Mononuclear cell (primary cell): ENCODE measurements at regions not wholly inside any gene's neighbourhood (a gene's known extent, or its start where the extent isn't known, plus 50 kb on each side); places are given as distances from the start of the nearest gene placed in this dataset.
"Not testable (repeated sequence)": the region's sequence is repeated elsewhere in the genome, so short reads cannot be mapped to it uniquely, and the experiment has no call there.

Experiments
- H3K27me3 ChIP-seq: 2 replicates; pipeline ENCODE4 v1.6.0; 2011; ENCODE audit warnings: low read length, control low read depth; ENCODE audit not compliant: insufficient read depth
- H3K4me1 ChIP-seq: 2 replicates; pipeline ENCODE4 v1.5.1; 2011; ENCODE audit warnings: mild to moderate bottlenecking, low read length, control low read depth; ENCODE audit not compliant: insufficient read depth
- H3K4me3 ChIP-seq: 2 replicates; pipeline ENCODE4 v1.5.1; 2011; ENCODE audit warnings: mild to moderate bottlenecking, low read length, moderate library complexity
- H3K9me3 ChIP-seq: 2 replicates; pipeline ENCODE4 v1.5.1; 2011; ENCODE audit warnings: low read depth, mild to moderate bottlenecking, control low read depth, low read length

DNA sequence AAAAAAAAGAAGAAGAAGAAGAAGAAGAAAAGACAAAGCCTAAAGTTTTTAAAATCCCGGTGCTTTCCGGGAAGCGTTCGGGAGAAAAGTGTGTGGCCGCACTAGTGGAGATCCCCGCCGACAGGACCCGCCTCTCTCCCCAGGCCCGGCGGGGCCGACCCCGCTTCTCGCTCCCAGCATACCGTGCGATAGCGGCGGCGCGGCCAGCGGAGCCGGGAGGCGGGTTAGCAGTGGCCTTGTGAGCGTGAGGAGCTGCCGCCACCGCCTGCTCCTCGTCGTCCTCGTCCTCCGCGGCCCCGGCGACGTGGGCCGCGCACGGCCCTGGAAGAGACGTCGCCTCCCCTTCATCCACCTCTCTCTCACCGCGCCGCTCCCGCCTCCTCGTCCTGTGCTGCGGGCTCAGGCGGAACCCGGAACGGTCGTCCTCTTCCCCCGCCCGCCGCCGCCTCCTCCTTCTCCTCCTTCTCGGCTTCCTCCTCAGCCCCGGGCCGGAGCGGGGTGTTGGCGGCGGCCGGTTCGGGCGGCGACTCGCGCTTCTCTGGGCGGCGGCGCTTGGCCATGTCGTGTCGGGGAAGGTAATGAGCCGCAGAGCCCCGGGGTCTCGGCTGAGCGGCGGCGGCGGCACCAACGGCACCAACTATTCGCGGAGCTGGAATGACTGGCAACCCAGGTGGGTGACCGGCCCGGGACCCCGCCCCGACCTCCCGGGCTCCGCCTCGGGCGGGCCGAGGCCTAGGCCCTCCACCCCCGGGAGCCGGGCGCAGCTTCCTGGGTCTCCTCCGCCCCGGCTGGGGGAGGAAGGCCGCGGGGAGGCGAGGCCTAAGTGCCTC lies 62.6 kb upstream of the CDR2 start:
- peak overlapping the region; percentile 73 for H3K4me3 ChIP-seq
- H3K27me3 ChIP-seq, H3K9me3 ChIP-seq, H3K4me1 ChIP-seq: not testable (repeated sequence)

DNA sequence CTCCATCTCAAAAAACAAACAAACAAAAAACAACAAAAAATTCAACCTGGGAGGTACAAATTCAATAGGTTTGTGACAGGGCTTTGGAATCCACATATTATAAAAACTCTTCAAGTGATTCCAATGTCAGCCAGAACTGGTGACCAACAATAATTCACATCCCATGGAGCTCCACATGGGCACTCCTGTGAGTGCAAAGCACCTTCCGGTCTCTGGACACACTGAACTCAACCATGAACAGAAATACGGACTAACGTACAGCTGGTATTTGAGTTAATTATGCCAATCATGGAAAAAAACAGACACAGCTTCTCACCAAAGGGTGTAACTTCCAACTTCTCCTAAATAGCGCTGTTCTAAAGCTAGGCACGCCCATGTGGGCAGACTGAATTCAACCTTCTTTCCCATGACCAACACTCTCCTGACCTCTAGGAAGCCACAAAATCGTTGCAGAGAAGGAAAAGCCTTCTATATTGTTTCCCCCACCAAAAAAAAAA lies 62.0 kb upstream of the CDR2 start:
- not testable (repeated sequence) for H3K4me1 ChIP-seq, H3K27me3 ChIP-seq, H3K9me3 ChIP-seq
- H3K4me3 ChIP-seq: peak overlapping the region; percentile 73

DNA sequence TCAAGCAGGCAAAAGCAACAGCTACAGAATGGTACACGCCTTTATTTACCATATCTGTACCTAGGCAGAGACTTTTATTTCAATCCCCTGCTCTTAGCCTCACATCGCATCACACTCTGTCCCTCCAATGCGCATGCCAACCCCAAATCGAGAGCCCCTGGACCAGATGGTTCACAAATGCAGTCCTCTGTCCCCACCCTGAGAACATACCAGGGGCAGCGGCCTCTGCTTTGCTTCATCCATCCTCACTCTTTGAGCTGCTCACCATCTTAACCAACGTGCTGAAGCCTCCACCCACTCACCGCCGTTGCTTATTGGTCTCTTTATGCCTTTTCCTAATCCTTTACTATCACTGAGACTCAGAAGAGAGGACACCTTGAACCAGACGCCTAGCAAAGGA lies 56.9 kb upstream of the CDR2 start:
- not testable (repeated sequence) for H3K4me1 ChIP-seq, H3K4me3 ChIP-seq, H3K9me3 ChIP-seq, H3K27me3 ChIP-seq

DNA sequence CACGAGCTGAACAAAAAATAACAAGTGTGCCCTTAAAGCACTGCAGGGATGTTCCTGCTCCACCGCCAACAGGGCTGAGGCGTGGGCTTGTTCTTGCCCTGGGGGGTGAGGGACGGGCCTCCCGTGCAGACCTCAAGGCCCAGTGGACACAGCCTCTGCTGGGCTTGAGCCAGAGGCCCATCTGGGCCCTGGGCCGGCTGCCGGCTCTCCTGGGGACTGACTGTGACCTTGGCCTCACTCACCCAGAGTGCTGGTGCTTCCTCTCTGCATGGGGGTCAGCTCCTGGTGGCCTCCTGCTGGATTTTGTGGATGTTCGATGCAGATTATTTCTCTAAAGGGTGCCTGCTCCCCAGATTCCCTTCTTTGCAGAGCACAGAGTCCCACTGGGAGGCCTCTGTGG lies 54.2 kb upstream of the CDR2 start:
- Histone ChIP-seq H3K9me3 (no peaks in the 10 kb centered on the region), H3K4me1 (no peaks in the 10 kb centered on the region), H3K27me3 (no peaks in the 10 kb centered on the region), H3K4me3 (no peak overlapping the region)

DNA sequence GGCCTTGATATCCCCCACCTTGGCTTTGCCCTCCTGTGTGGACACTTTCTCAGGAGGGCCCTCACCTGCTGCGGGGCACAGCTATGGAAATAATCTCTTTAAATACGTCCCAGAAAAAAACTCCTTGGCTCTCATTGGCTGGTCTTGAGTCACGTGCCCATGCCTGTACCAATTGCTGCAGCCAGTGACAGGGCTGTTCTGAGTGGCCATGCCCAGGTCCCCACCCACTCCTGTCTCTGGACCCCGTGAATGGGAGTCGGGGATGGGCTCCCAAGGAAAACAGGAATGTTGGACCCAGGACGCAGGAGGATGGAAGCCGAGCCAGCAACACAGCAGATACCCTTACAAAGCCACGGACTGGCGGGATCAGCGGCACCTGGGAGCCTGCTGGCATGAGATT lies 53.1 kb upstream of the CDR2 start:
- no peaks in the 10 kb centered on the region for H3K27me3 ChIP-seq
- no peak overlapping the region for H3K4me3 ChIP-seq
- H3K9me3 ChIP-seq: no peaks in the 10 kb centered on the region
- H3K4me1 ChIP-seq: no peaks in the 10 kb centered on the region

DNA sequence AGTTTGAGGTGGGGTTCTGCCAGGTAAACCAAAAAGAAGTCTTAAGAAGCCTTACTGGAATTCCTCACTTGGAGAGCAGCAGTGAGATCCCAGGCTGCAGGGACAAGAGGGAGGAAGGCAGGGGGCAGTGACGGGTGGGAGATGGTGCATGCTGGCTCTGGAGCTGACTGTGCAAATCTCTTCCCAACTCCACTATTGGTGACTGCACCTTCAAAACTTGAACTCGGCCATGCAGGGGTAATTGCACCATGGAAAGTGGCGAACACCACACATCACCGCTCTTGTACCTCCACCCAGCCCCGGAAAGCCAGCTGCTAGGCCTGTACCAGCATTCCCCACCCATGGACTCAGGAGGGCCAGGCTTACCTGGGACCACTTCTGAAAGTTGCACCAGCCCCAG lies 51.4 kb upstream of the CDR2 start:
- no peaks in the 10 kb centered on the region for H3K4me1 ChIP-seq

DNA sequence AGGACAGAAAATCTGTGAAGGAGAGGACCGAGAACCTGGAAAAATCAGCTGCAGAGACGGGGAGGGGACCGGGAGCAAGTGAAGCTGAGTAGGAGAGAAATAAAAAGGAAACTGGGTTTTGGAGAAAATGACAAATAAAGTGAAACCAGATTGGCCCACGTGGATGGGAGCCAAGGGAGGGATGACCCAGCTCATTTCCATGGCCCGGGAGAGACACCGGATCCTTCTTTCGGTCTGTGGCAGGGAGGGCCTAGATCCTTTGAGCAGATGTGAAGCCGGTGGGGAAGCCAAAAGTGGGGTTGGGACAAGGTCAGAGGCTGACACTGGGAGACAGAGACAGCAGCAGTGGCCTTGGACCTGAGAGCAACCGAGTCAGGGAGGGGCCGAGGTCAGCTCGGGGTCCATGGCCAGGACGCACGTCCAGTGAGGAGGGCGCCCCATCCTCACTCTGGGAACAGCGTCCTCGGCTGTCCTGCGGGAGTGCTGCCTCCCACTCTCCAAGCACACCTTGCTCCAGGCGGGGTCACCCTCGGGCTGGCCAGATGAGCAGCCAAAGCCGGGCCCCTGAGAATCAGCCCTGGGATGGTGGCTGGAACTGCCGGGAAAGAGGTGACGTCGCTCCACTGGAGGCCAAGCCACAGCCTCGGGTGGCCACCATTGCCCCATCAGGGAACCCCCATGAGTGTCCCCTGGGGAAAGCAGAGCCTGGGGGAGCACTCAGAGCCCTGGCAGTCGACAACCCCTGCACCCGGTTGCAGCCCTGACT lies 50.8 kb upstream of the CDR2 start:
- Histone ChIP-seq H3K9me3 (no peaks in the 10 kb centered on the region), H3K27me3 (no peaks in the 10 kb centered on the region), H3K4me3 (no peak overlapping the region), H3K4me1 (no peaks in the 10 kb centered on the region)

More for the DNA sequence above, 51.4 kb upstream of the CDR2 start:
- Histone ChIP-seq H3K4me3 (no peak overlapping the region), H3K9me3 (no peaks in the 10 kb centered on the region), H3K27me3 (no peaks in the 10 kb centered on the region)

DNA sequence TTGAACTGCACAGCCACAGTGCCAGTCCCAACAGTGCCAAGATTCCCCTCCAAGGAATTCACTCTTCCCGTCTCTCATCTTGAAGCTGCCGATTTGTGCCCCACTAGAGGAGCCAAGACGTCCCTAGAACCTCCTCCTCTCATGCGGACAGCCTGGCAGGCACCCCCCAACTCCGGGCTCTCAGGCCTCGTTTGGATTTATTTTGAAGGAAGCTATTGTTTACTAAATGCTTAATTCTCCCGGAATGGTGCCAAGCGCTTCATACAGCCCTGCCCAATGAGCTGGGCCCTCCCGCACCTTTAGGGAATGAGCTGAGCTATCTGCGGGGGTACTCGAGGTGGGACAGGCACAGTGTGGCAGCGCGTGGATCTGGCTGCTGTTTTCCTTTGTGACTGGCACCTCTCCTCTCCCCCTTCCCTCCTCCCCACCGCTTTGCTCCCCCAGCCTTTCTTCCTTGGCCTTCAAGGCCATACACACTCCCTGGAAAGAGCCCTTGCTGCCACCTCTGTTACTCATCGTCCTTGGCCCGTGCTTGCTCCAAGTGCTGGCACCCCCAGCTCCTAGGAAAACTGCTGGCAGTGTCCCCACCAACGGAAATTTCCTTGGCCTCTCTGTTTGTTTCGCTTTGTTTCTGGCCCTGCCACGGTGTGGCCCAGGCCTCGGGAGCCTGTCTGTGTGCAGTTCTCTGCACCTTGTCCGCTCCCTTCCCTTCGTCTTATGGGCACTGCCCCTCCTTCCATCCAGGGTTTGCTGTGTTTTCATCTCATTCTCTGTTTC lies 49.9 kb upstream of the CDR2 start:
- Histone ChIP-seq H3K4me3 (no peak overlapping the region), H3K27me3 (no peaks in the 10 kb centered on the region), H3K4me1 (no peaks in the 10 kb centered on the region), H3K9me3 (no peaks in the 10 kb centered on the region)
